ENCODE measurements at regions not wholly inside any gene's neighbourhood (a gene's known extent, or its start where the extent isn't known, plus 50 kb on each side); places are given as distances from the start of the nearest gene placed in this dataset.

- Histone ChIP-seq H3K36me3 (no peaks in the 10 kb centered on the region), H3K9me3 (no peaks in the 10 kb centered on the region), H3K4me1 (peaks cover 2% of the 10 kb centered on the region), H3K4me3 (no peak overlapping the region), H3K27me3 (no peaks in the 10 kb centered on the region), H3K27ac (no peak overlapping the region)
- DNase-seq (ENCODE audit: low spot score in 2 of 2): no peak
- TF ChIP-seq POLR2A (IDR thresholded peaks at IDR 0.05): no peak
- TF ChIP-seq POLR2AphosphoS5 (IDR thresholded peaks at IDR 0.05): no peak
- TF ChIP-seq EP300 (IDR thresholded peaks at IDR 0.05): no peak
- no peak for TF ChIP-seq CTCF (IDR thresholded peaks at IDR 0.05)
Measured at GRCh38 chr1:82710091-82710490, 909.4 kb downstream of the ADGRL2 start.

- 100% methylated on average over 1 of the region's 1 CpG for WGBS
- Histone ChIP-seq H3K9me3 (no peaks in the 10 kb centered on the region), H3K27me3 (no peaks in the 10 kb centered on the region), H3K4me3 (no peak overlapping the region), H3K4me1 (peaks cover 3% of the 10 kb centered on the region), H3K27ac (no peak overlapping the region), H3K36me3 (no peaks in the 10 kb centered on the region)
- no peak for TF ChIP-seq EP300 (IDR thresholded peaks at IDR 0.05)
- no peak for TF ChIP-seq POLR2A (IDR thresholded peaks at IDR 0.05)
- TF ChIP-seq CTCF (IDR thresholded peaks at IDR 0.05): no peak
- TF ChIP-seq POLR2AphosphoS5 (IDR thresholded peaks at IDR 0.05): no peak
- no peak for DNase-seq (ENCODE audit: low spot score in 2 of 2)
Measured at GRCh38 chr1:82707681-82708080, 906.9 kb downstream of the ADGRL2 start.

- no peak for TF ChIP-seq POLR2AphosphoS5 (IDR thresholded peaks at IDR 0.05)
- no peak for TF ChIP-seq POLR2A (IDR thresholded peaks at IDR 0.05)
- TF ChIP-seq CTCF (IDR thresholded peaks at IDR 0.05): no peak
- TF ChIP-seq EP300 (IDR thresholded peaks at IDR 0.05): no peak
- H3K36me3 ChIP-seq: no peaks in the 10 kb centered on the region
- peaks cover 3% of the 10 kb centered on the region for H3K4me1 ChIP-seq
- WGBS: 94% methylated on average over 2 of the region's 2 CpGs
- no peak overlapping the region for H3K4me3 ChIP-seq
- no peaks in the 10 kb centered on the region for H3K9me3 ChIP-seq
- H3K27ac ChIP-seq: no peak overlapping the region
- no peak for DNase-seq (ENCODE audit: low spot score in 2 of 2)
- no peaks in the 10 kb centered on the region for H3K27me3 ChIP-seq
Measured at GRCh38 chr1:82706741-82707140, 906.0 kb downstream of the ADGRL2 start.

GRCh38 chr1:82704966-82705365 lies 904.2 kb downstream of the ADGRL2 start:
- Histone ChIP-seq H3K36me3 (no peaks in the 10 kb centered on the region), H3K4me3 (no peak overlapping the region), H3K27me3 (no peaks in the 10 kb centered on the region), H3K27ac (no peak overlapping the region), H3K4me1 (peaks cover 3% of the 10 kb centered on the region), H3K9me3 (no peaks in the 10 kb centered on the region)
- DNase-seq (ENCODE audit: low spot score in 2 of 2): no peak
- TF ChIP-seq EP300 (IDR thresholded peaks at IDR 0.05) (no peak), CTCF (IDR thresholded peaks at IDR 0.05) (no peak), POLR2AphosphoS5 (IDR thresholded peaks at IDR 0.05) (no peak), POLR2A (IDR thresholded peaks at IDR 0.05) (no peak)

- Histone ChIP-seq H3K27me3 (no peaks in the 10 kb centered on the region), H3K9me3 (no peaks in the 10 kb centered on the region), H3K36me3 (no peaks in the 10 kb centered on the region), H3K4me3 (no peak overlapping the region), H3K27ac (no peak overlapping the region), H3K4me1 (peaks cover 3% of the 10 kb centered on the region)
- TF ChIP-seq POLR2A (IDR thresholded peaks at IDR 0.05): no peak
- no peak for TF ChIP-seq EP300 (IDR thresholded peaks at IDR 0.05)
- no peak for TF ChIP-seq POLR2AphosphoS5 (IDR thresholded peaks at IDR 0.05)
- TF ChIP-seq CTCF (IDR thresholded peaks at IDR 0.05): no peak
- no peak for DNase-seq (ENCODE audit: low spot score in 2 of 2)
- whole genome bisulfite sequencing: 49% methylated on average over 3 of the region's 3 CpGs
Measured at GRCh38 chr1:82704393-82704792, 903.7 kb downstream of the ADGRL2 start.

All from suprapubic skin (tissue), 4 donors.